ENCODE measurements at regions not wholly inside any gene's neighbourhood (a gene's known extent, or its start where the extent isn't known, plus 50 kb on each side); places are given as distances from the start of the nearest gene placed in this dataset.

DNA sequence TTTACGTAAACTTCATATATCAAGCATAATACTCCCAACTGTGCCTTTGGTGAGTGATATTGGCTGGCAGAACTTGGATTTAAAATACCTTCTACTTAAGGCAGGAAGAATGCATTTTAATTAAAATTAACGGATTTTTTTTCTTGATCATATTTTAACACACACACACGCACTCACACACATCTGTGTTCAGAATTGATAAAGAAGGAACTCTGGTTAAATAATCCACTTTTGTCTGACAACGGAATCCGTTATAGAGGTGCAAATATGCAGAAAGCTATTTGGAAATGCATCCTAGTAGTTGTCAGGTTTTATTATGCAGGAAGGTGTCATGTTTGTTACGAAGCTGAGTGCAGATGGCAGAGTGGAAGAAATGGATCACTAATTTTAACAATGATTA, 105.5 kb upstream of the ZNF536 start (continued):
- no peak for TF ChIP-seq ZBTB33 (IDR thresholded peaks at IDR 0.05; ENCODE audit: extremely low read depth, insufficient replicate concordance, low read length)
- no peak for TF ChIP-seq SRF (IDR thresholded peaks at IDR 0.05; ENCODE audit: low read depth)
- TF ChIP-seq, protein P1, sequence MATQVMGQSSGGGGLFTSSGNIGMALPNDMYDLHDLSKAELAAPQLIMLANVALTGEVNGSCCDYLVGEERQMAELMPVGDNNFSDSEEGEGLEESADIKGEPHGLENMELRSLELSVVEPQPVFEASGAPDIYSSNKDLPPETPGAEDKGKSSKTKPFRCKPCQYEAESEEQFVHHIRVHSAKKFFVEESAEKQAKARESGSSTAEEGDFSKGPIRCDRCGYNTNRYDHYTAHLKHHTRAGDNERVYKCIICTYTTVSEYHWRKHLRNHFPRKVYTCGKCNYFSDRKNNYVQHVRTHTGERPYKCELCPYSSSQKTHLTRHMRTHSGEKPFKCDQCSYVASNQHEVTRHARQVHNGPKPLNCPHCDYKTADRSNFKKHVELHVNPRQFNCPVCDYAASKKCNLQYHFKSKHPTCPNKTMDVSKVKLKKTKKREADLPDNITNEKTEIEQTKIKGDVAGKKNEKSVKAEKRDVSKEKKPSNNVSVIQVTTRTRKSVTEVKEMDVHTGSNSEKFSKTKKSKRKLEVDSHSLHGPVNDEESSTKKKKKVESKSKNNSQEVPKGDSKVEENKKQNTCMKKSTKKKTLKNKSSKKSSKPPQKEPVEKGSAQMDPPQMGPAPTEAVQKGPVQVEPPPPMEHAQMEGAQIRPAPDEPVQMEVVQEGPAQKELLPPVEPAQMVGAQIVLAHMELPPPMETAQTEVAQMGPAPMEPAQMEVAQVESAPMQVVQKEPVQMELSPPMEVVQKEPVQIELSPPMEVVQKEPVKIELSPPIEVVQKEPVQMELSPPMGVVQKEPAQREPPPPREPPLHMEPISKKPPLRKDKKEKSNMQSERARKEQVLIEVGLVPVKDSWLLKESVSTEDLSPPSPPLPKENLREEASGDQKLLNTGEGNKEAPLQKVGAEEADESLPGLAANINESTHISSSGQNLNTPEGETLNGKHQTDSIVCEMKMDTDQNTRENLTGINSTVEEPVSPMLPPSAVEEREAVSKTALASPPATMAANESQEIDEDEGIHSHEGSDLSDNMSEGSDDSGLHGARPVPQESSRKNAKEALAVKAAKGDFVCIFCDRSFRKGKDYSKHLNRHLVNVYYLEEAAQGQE (IDR thresholded peaks at IDR 0.05; ENCODE audit: low read depth), result no peak
- no peak for TF ChIP-seq CBX3 (IDR thresholded peaks at IDR 0.05; ENCODE audit: low read depth)
- TF ChIP-seq, protein P2, sequence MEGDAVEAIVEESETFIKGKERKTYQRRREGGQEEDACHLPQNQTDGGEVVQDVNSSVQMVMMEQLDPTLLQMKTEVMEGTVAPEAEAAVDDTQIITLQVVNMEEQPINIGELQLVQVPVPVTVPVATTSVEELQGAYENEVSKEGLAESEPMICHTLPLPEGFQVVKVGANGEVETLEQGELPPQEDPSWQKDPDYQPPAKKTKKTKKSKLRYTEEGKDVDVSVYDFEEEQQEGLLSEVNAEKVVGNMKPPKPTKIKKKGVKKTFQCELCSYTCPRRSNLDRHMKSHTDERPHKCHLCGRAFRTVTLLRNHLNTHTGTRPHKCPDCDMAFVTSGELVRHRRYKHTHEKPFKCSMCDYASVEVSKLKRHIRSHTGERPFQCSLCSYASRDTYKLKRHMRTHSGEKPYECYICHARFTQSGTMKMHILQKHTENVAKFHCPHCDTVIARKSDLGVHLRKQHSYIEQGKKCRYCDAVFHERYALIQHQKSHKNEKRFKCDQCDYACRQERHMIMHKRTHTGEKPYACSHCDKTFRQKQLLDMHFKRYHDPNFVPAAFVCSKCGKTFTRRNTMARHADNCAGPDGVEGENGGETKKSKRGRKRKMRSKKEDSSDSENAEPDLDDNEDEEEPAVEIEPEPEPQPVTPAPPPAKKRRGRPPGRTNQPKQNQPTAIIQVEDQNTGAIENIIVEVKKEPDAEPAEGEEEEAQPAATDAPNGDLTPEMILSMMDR (IDR thresholded peaks at IDR 0.05 in 2 of 3, conservative IDR thresholded peaks at IDR 0.05 in 1 of 3; ENCODE audit: borderline replicate concordance in 1 of 3, insufficient read depth in 1 of 3, low read depth in 2 of 3, low read length in 2 of 3), result no peak

DNA sequence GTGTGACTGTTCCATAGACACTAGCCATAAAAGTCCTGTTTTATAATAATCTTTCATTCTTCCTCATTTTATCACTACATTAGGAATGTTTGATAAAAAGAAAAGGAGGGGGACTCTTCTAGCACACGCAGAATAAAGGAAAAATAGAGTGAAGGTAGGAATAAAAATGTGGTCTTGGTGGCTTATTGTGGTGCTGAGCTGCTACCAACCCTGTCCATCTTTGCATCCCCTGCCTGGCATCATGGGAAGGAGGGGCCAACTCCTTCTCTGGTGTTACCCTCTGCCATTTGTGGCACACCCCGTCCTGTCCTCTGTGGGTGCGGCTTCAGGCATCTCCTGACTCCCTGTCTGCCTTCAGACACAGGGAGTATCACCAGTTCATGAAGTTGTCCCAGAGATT, 104.9 kb upstream of the ZNF536 start:
- H3K9ac ChIP-seq (ENCODE audit: low read length), result no peak overlapping the region
- CTCF ChIA-PET, result no interaction called here
- H3K27me3 ChIP-seq (ENCODE audit: insufficient read depth, low read length), result peaks cover 66% of the 10 kb centered on the region
- no peaks in the 10 kb centered on the region for H3K4me1 ChIP-seq (ENCODE audit: control insufficient read depth in 1 of 2, insufficient read depth in 2 of 2, low read length in 2 of 2)
- BruUV-seq (replicated peaks), result no TSS peak
- H3K9me2 ChIP-seq (ENCODE audit: insufficient read depth), result no peaks in the 10 kb centered on the region
- ATAC-seq (no peak), DNase-seq (ENCODE audit: low read depth, low spot score) (no peak)
- TF ChIP-seq CBX3 (IDR thresholded peaks at IDR 0.05; ENCODE audit: low read depth) (no peak), TCF7L2 (IDR thresholded peaks at IDR 0.05; ENCODE audit: borderline replicate concordance, extremely low read depth, insufficient read depth, insufficient read length) (no peak), POLR2AphosphoS5 (IDR thresholded peaks at IDR 0.05; ENCODE audit: low read depth, low read length) (no peak), YY1 (IDR thresholded peaks at IDR 0.05; ENCODE audit: extremely low read depth, insufficient replicate concordance, low read depth, low read length) (no peak), ZNF274 (IDR thresholded peaks at IDR 0.05; ENCODE audit: low read depth, low read length) (no peak), CEBPB (IDR thresholded peaks at IDR 0.05; ENCODE audit: low read depth) (no peak), SRF (IDR thresholded peaks at IDR 0.05; ENCODE audit: low read depth) (no peak), EZH2phosphoT487 (IDR thresholded peaks at IDR 0.05; ENCODE audit: borderline replicate concordance) (no peak), ZFX (IDR thresholded peaks at IDR 0.05) (no peak), JUND (IDR thresholded peaks at IDR 0.05) (no peak), FOSL1 (IDR thresholded peaks at IDR 0.05; ENCODE audit: low read depth) (no peak), EZH2 (IDR thresholded peaks at IDR 0.05) (no peak), EGR1 (IDR thresholded peaks at IDR 0.05; ENCODE audit: low read depth) (no peak)
- TF ChIP-seq, protein P3, sequence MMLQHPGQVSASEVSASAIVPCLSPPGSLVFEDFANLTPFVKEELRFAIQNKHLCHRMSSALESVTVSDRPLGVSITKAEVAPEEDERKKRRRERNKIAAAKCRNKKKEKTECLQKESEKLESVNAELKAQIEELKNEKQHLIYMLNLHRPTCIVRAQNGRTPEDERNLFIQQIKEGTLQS (IDR thresholded peaks at IDR 0.05), result no peak
- TF ChIP-seq, protein P4, sequence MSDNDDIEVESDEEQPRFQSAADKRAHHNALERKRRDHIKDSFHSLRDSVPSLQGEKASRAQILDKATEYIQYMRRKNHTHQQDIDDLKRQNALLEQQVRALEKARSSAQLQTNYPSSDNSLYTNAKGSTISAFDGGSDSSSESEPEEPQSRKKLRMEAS (IDR thresholded peaks at IDR 0.05), result no peak
- H3K79me2 ChIP-seq (ENCODE audit: insufficient read depth, low read length), result no peaks in the 10 kb centered on the region
- no peaks in the 10 kb centered on the region for H3K36me3 ChIP-seq (ENCODE audit: control insufficient read depth in 1 of 2, insufficient read depth in 2 of 2, low read length in 2 of 2)
- RAD21 ChIA-PET (ENCODE audit: low non-redundant PET in 1 of 2, low total read pairs in 2 of 2, uncharacterized antibody in 2 of 2, unreplicated experiment in 2 of 2), result no interaction called here
- H2AFZ ChIP-seq (ENCODE audit: low read depth, low read length, poor library complexity, severe bottlenecking), result no peak overlapping the region
- H3K9me3 ChIP-seq (ENCODE audit: control insufficient read depth in 1 of 2, insufficient read depth in 1 of 2, low read depth in 1 of 2, low read length in 2 of 2), result no peaks in the 10 kb centered on the region
- POLR2A ChIA-PET, result no interaction called here
- H4K20me1 ChIP-seq (ENCODE audit: insufficient read depth), result no peaks in the 10 kb centered on the region
- H3K4me3 ChIP-seq (replicated peaks in 1 of 2; ENCODE audit: low read depth in 1 of 2, low read length in 2 of 2), result no peak overlapping the region
- no peak overlapping the region for H3K4me2 ChIP-seq (ENCODE audit: low read length)
- intact Hi-C loops (cut with micrococcal nuclease), result no loop called here
- no peak overlapping the region for H3K27ac ChIP-seq (ENCODE audit: low read depth, low read length)
